ENCODE measurements at regions not wholly inside any gene's neighbourhood (a gene's known extent, or its start where the extent isn't known, plus 50 kb on each side); places are given as distances from the start of the nearest gene placed in this dataset.

DNA sequence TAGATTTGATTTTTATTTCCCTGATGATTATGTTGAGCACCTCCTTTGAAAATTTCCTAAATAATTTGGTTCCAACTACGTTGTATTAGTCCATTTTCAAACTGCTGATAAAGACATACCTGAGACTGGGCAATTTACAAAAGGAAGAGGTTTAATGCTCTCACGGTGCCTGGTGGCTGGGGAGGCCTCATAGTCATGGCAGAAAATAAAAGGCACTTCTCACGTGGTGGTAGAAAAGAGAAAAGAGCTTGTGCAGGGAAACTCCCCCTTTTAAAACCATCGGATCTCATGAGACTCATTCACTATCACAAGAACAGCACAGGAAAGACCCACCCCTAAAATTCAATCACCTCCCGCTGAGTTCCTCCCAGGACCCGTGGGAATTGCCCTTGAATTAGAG lies 372.3 kb downstream of the RPL10L start:
- FAIRE-seq, result no peak

DNA sequence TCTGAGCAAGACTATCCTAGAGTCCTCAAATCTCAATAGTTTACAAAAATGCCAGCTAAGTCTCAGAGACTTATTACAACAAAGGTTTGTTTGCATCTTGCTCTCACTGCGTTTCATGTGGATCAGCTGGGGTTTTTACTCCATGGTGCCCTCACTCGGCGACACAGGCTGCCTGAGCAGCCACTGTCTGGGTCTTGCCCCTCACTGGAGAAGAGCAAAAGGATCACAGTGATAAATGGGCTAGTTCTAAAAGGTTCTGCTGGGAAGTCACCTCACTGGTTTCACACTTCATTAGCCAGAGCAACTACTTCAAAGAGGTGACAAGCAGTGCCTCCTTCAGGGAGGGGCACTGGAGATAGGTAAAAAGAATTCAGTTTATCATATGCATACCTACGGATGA lies 392.0 kb downstream of the RPL10L start:
- FAIRE-seq, result no peak

DNA sequence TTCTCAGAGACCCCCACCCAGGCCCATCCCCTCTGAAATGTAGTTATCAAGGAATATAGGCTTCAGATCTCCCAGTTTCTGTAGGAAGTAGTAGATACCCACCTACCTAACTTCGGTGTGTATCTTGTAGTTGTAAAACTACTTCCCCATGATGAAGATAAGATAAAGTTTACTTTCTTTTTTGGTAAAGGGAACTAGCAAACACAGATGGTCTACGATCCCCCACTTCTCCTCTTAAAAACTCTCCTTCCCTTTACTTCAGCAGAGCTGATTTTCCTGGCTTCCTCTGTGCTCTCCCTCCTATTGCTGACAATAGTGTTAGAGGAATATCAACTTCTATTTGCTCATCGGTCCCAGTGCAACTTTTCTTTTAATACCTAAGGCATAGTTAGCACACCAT lies 395.2 kb downstream of the RPL10L start:
- no peak for FAIRE-seq

DNA sequence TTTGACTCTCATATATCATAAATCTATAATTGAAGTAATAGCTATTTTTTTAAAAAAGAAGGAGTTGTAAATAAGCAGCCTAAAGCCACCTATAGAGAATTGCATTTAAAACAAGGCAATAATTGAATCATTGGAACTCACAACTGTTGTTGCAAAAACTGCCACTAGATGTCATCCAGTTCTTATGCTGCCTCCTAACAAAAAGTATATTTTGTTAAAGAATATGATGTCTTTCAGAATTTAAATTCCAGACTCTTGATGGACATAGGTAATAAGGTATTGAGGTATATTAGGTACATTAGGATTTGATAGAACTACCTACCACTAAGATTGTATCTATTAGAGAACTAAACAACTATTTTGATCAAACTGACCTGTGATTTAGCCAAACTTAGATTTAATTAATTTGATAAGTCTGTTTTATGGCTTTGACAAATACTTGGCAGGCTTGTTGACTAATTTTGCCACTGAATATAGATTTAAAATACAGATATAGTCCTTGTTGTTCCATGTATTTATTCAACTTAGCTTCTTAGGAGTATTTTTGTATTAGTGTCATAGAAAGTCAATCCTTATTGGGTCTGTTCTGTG lies 401.4 kb downstream of the RPL10L start:
- peak; percentile 70 for FAIRE-seq

DNA sequence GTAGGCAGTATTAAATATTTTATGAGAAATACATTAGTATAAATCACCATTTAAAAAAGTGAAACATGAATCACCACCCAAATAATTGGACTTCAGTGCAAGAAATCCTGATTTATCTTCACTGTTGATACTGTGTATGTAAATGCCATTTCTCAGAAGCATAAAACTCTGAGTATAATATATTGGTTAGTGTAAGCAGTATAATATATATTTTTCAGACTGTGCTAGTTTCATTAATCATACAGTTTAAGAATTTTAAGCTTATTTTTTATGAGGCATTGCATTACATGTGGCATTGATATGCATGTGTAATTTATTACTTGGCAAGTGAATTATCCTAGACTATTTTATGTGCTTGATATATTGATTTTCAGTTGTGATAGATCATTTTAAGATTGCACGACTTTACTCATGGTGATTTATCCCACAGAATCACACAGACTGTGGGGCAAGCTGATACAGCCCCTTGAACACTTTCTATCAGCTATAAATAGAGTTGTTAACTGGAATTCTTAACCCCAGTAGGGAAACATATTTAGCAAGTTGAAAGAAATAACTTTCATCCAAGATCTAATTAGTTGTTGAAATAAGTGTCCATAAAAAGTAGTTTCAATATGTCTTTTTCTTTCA lies 403.5 kb downstream of the RPL10L start:
- FAIRE-seq, result no peak

DNA sequence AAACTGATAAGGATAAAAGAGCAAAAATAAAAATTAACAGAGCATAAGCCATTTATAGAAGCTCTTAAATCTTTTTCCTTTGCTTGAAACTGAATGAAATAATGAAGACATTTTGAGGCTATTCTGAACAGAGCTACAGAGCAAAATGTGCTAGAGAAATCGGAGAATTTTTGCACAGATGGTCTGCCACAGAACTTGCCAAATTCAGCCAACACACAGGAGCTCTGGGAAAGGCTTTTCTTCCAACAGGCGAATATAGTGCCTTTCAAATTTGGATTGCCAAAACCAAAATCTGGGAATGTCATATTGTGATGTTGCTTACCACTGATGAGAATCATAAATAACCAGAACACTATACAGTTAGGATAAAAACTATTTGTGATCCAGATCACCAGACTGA lies 406.3 kb downstream of the RPL10L start:
- FAIRE-seq, result no peak

DNA sequence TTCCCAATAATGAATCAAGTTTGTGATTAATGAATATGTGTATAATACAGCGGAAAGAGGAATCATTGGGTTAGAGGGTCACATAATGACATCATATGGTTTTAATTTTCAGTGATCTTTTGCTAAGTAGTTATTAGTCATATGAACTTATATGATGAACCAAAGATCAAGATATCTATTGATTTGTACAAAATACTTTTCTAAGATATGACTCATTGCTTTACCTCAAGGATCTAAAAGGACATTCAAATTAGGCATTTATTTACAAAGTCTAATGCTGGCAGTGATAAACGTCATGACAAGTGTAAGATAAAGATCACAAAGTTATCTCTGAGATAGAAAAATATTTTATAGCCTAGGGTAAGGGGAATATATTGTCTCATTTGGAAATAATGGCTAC lies 417.8 kb downstream of the RPL10L start:
- FAIRE-seq, result no peak

DNA sequence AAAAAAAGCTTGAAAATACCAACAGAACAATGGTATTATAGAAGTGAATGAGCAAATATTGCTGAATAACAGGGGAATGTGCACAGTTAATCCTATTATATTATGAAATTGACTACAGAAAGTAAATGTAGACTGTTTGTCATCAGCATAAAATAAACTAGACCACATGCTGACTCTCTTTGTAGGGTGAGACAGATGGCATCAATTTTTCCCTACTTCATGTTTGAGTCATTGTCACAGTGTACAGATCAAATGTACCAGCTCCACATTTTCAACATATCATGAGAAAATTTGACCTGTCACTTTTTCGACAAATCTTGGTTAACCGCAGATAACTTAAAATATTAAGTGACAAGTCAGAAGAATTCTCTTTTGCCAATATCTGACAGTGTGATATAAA lies 421.0 kb downstream of the RPL10L start:
- FAIRE-seq, result no peak

DNA sequence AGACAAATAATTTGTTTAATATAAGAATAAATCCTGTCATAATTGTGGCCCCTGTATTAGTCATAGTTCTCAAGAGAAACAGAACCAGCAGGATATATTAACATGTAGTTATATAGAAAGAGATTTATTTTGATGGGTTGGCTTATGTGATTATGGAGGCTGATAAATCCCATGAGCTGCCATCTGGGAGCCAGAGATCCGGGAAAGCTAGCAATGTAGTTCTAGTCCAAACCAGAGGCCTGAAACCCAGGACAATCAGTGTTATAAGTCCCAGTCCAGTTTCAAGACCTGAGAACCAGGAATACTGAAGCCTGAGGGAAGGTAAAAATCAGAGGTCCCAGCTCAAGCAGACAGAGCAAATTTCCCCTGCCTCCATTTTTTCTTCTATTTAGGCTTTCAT lies 435.8 kb downstream of the RPL10L start:
- no peak for FAIRE-seq

DNA sequence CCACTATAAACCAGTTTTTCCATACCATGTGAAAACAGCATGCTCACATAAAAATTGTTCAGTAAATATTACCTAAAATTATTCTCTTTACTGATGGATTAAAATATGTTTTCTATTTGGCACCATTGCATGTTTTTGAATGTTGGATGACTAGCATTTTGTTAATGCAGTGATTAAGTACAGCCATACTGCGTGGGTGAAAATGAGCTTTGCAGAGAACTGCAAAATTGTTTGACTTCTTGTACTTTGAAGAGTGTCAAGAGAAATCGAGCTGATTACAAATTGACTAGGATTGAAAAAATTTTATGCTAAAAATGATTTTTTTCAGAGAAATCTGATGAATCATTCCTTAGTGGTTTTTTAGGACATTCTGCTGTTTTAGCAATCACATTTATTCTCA lies 452.9 kb downstream of the RPL10L start:
- FAIRE-seq, result no peak

DNA sequence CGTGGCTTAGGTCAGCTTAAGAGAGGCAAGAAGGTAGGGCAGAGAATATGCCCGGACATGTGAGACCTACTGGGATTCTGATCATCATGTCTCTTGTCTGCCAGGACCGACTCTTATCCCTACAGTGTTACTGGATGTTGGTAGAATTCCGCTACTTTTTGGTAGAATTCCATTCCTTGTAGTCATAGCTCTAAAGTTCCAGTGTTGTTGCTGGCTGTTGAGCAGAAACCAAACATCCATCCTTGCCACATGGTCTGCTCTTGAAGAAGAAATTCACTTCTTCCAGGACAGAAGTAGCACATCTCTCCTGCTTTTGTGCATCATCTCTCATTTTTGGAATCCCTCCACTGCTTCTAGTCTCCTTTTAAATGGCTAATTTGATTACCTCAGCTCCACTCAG lies 453.7 kb downstream of the RPL10L start:
- no peak for FAIRE-seq

Measured in islet of Langerhans (tissue), 1 donor.